HG03196 (cell line): ENCODE measurements at regions not wholly inside any gene's neighbourhood (a gene's known extent, or its start where the extent isn't known, plus 50 kb on each side); places are given as distances from the start of the nearest gene placed in this dataset.

ENCODE experiments used
- ATAC-seq: cut with Tn5 transposase; IDR thresholded peaks from one replicate; pipeline ENCODE4 v1.9.1; 2021; ENCODE audit not compliant: unreplicated experiment

DNA sequence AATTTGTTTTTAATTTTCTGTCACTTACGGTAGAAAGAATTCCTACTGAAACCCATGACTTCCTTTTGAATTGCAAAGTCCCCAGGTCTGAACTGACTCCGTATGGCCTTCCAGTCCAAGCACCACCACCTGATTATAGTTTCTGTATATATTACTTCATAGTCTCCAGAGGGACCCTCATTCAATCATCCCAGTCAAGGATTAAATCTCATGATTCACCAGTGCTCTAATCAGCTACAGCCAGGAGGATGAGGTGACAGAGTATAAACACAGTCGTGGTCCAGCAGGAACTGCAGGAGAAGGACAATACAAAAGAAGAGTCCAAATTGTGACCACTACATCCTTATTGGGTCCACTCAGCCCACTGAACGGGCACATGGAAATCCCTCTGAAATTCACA is 418.9 kb upstream of the C16orf82 start:
- ATAC-seq: no peak

- ATAC-seq: no peak
Observed at GRCh38 chr16:26648851-26649250, 417.9 kb upstream of the C16orf82 start.

- ATAC-seq: no peak
Observed at GRCh38 chr16:26649381-26650045, 417.2 kb upstream of the C16orf82 start.

DNA sequence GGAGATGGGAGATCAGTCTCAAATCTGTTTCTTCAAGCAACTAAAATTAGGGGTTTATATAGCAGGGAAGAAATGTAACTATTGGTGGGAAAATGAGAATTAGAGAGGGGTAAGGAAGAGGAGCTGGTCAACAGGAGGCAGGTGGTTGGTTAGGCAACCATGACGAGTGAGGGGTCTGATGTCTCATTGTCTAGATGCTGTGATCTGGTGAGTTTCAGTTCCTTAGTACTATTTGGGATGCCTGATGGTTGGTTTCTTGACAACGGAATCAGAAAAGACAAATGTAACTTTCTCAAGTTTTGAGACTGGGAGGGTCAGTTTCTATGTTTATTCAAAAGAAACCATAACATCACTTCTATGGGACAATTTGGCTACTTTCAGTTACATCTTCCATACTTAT is 415.3 kb upstream of the C16orf82 start:
- ATAC-seq: no peak

GRCh38 chr16:26651884-26652283 is 414.8 kb upstream of the C16orf82 start:
- ATAC-seq: no peak

DNA sequence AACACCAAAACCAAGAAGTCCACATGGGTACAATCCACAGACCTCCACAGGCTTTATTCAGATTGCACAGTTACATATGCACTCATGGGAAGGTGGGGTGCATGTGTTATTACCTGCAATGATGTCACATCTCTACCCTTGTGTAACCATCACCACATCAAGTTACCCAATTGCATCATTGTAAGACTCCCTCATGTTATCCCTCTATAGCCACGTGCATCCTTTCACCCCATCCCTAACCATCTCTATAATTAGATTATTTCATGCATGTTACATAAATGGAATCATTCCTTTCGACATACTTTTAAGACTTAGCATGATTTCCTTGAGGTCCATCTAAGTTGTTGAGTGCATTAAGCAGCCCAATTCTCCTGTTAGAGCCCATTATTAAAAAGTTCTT is 408.2 kb upstream of the C16orf82 start:
- ATAC-seq: no peak

DNA sequence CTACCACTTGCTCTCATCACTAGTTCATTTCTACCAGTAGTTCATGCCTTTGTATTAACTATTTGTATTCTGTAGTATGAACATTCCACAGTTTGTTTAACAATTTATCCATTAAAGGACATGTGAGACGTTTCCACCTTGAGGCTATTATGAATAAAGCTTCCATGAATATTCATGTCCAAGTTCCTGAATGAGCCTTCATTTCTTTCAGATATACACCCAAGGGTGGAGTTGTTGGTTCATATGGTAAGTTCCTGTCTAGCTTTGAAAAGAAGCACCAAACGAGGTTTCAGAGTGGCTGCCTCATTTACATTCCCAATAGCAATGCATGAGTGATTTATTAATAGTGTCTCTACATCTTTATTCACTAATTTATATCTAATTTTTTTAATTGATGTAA is 407.8 kb upstream of the C16orf82 start:
- ATAC-seq: no peak

GRCh38 chr16:26664086-26664485 is 402.6 kb upstream of the C16orf82 start:
- ATAC-seq: no peak

DNA sequence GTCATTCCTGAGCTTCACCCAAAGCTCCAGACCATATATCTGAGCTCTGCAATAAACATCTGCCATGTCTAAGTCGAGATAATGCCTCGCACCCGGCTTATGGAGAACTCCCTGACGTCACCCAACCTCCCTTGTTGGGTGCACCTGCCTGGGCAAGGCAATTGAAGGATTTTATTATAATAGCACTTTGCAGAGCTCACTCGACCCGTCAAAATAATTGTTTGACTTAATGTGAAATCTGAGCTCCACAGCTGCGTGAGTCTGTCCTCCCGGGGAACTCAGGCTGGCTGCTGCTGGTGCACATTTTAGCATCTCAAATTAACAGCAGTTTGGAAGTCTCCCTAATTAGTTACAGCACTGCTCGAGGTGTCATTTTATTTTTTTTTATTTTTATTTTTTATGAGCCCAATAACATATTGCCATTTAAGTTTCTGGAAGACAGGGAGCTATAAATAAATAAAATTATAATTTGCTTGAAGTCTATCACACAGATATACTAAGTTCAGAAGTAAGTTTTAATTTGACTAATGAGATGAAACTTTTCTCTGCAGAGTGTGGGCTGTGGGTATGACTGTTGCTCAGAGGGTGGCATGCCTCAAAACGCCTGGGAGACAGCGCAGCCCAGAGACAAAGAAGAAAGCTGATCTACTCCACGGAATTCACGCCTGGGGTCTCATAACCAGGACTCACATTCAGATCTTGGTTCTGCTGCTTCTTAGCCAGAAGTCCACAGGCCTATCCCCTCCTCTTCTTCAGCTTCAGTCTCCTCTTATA is 401.4 kb upstream of the C16orf82 start:
- ATAC-seq: no peak

- no peak for ATAC-seq
Observed at GRCh38 chr16:26666486-26666885, 400.2 kb upstream of the C16orf82 start.

- no peak for ATAC-seq
Observed at GRCh38 chr16:26667307-26667706, 399.4 kb upstream of the C16orf82 start.

DNA sequence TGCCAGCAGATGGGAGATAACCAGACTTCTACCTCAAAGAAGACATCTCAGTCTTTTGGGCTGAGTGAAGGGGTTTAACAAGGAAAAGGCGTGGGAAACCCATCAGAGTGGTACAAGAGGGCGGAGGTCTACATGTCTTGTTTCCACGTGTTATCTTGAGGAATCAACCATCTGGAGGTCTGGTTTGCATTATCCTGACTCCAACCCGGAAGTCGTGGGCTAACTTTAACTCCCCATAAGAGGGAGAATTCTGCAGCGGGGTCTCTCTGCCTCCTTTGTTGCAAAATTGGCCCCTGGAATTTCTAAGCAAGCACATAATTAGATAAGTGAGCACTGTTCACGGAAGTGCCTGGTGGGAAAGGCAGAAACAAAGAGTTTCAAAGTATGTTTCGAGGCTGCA is 398.7 kb upstream of the C16orf82 start:
- ATAC-seq: no peak

- no peak for ATAC-seq
Observed at GRCh38 chr16:26672206-26672605, 394.5 kb upstream of the C16orf82 start.

DNA sequence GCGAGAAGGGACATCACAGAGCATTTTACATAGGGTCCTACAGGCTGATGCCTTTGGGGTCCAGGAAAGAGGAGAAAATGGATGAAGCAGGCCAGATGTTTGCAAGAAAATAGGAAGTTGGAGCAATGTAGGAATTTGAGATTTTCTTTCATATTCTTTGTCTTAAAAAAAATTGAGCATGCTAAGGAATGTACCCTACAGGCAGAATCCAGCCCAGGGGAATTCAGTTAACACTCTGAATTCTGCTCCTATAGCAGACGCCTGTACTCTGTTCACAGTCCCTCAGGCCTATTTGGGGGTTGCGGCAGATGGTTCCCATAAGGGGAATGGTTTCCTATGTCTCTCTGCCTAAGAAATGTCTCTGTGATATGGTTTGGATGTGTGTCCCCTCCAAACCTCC is 393.7 kb upstream of the C16orf82 start:
- ATAC-seq: no peak

- no peak for ATAC-seq
Observed at GRCh38 chr16:26680671-26681070, 386.1 kb upstream of the C16orf82 start.

DNA sequence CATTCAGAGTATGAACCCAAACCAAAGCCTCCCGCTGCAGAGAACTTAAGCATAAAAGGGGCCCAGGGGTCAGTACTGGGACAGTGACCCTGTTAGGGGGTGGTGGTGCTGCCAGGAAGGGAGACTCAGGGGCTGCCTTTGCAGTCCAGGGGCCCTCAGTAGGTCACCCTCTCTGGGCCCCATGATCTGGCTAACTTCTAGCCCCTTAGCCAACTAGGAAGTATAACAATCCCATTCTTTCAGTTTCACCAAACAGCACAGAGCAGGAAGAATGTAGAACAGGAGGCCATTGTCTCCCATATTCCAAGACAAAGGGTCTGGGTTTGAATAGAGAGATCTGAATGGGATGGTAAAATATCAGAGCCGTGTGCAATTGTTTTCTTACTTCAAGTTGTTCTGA is 378.6 kb upstream of the C16orf82 start:
- no peak for ATAC-seq

GRCh38 chr16:26688699-26689098 is 378.0 kb upstream of the C16orf82 start:
- ATAC-seq: no peak

- no peak for ATAC-seq
Observed at GRCh38 chr16:26692658-26693057, 374.1 kb upstream of the C16orf82 start.

DNA sequence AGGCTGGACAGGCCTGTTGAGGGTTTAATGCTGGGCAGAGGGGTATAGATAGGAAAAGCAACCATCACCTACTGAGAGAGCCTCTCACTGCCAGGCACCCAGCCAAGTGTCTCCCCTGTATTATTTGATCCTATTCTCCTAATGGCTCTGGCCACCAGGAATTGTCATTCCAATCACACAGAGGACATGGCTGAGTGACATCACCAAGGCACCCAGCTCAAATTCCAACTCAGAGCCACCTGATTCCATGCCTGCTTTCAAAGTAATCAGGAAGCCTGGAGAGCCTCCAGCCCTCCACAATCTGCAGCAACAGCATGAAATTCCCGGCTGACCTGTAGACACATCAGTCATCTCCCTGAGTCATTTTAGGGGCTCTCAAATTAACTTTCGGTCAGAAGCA is 368.9 kb upstream of the C16orf82 start:
- no peak for ATAC-seq

- no peak for ATAC-seq
Observed at GRCh38 chr16:26700250-26700649, 366.5 kb upstream of the C16orf82 start.

- no peak for ATAC-seq
Observed at GRCh38 chr16:26701243-26701886, 365.4 kb upstream of the C16orf82 start.

GRCh38 chr16:26705346-26705745 is 361.4 kb upstream of the C16orf82 start:
- no peak for ATAC-seq
